ENCODE measurements at regions not wholly inside any gene's neighbourhood (a gene's known extent, or its start where the extent isn't known, plus 50 kb on each side); places are given as distances from the start of the nearest gene placed in this dataset.

DNA sequence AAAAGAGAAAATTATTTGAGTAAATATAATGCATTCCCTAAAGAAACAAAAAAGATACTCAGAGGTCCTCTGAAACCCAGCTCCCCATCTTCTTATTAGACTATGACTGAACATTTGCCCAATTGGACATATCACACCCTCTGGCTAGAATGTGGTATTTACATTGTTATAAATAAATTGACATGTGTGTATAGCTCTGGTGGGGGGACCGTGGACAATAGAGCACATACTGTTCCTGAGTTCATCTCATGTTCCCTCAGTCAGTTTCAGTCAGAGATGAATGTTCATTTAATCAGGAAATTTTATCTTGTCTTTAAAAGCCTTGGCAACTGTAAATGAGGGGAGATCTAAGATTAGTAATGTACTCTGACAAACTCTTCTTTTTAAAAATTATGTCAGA is 459.3 kb upstream of the ADAMTS5 start:
- TF ChIP-seq, protein P1, sequence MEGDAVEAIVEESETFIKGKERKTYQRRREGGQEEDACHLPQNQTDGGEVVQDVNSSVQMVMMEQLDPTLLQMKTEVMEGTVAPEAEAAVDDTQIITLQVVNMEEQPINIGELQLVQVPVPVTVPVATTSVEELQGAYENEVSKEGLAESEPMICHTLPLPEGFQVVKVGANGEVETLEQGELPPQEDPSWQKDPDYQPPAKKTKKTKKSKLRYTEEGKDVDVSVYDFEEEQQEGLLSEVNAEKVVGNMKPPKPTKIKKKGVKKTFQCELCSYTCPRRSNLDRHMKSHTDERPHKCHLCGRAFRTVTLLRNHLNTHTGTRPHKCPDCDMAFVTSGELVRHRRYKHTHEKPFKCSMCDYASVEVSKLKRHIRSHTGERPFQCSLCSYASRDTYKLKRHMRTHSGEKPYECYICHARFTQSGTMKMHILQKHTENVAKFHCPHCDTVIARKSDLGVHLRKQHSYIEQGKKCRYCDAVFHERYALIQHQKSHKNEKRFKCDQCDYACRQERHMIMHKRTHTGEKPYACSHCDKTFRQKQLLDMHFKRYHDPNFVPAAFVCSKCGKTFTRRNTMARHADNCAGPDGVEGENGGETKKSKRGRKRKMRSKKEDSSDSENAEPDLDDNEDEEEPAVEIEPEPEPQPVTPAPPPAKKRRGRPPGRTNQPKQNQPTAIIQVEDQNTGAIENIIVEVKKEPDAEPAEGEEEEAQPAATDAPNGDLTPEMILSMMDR (IDR thresholded peaks at IDR 0.05), result no peak
- TF ChIP-seq POLR2A (IDR thresholded peaks at IDR 0.05), result no peak
